Lower leg skin (tissue), 3 donors: ENCODE measurements at regions not wholly inside any gene's neighbourhood (a gene's known extent, or its start where the extent isn't known, plus 50 kb on each side); places are given as distances from the start of the nearest gene placed in this dataset.

Source experiments
- CTCF ChIP-seq, 3 donors: fragments of 450-650 bp; IDR thresholded peaks; one replicate each; pipeline ENCODE4 v1.5.1; 2016; ENCODE audit warnings: antibody characterized with exemption in 3 of 3, mild to moderate bottlenecking in 3 of 3, moderate library complexity in 2 of 3
- POLR2A ChIP-seq, 2 donors: fragments of 450-650 bp; IDR thresholded peaks; one replicate each; pipeline ENCODE4 v1.6.1; 2016 to 2017; ENCODE audit warnings: antibody characterized with exemption in 2 of 2, mild to moderate bottlenecking in 1 of 2, moderate library complexity in 1 of 2

DNA sequence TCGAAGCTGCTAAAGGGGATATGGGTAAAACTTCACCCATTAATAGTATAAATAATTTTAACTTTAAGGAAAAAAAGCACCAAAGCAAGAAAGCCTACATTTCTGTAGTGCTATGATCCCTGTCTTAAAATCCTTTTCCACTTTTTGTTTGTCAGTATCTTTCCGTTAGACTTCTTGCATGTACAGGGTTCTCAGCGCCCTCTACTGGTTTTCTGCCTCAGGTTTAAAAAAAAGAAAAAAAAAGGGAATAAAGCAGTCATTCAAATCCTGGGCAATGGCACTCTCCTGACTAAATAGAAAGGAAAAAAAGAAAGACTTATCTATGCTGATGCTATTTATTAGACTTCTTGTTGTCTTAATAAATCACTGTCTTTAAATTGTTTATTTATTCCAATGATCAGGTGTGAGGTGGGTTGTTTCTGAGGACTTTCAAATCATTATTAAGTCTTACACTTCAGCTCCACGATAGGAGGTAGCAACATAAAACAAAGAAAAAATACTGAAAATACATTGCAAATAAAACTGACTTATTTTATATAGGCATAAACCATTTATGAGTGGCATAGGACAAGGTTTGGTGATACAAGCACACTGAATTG, 475.4 kb upstream of the NR5A2 start:
- no peak for TF ChIP-seq CTCF (IDR thresholded peaks at IDR 0.05)
- TF ChIP-seq POLR2A (IDR thresholded peaks at IDR 0.05) = no peak
